Thyroid gland (tissue), 4 donors: ENCODE measurements at regions not wholly inside any gene's neighbourhood (a gene's known extent, or its start where the extent isn't known, plus 50 kb on each side); places are given as distances from the start of the nearest gene placed in this dataset.

Experiments used
- DNase-seq, 2 donors: peaks; one replicate each; pipeline ENCODE4 v3.0.0-alpha.2; 2019
- H3K27ac ChIP-seq, 3 donors: fragments of 200-600 bp; sonication (generic); 1 replicate in 2 of 3; 2 replicates in 1 of 3; pipeline ENCODE4 v1.5.1; 2016 to 2019; ENCODE audit warnings: mild to moderate bottlenecking in 1 of 3, moderate library complexity in 1 of 3
- H3K27me3 ChIP-seq: fragments of 200-600 bp; sonication (generic); one replicate; pipeline ENCODE4 v1.5.1; 2019
- H3K36me3 ChIP-seq, 2 donors: fragments of 200-600 bp; sonication (generic); one replicate each; pipeline ENCODE4 v1.5.1; 2016 to 2019
- H3K4me1 ChIP-seq, 2 donors: fragments of 200-600 bp; sonication (generic); one replicate each; pipeline ENCODE4 v1.5.1; 2017 to 2019
- H3K4me3 ChIP-seq, 3 donors: fragments of 200-600 bp; sonication (generic); replicated peaks in 1 of 3; 1 replicate in 2 of 3; 2 replicates in 1 of 3; pipeline ENCODE4 v1.5.1; 2016; ENCODE audit warnings: mild to moderate bottlenecking in 1 of 3
- H3K9me3 ChIP-seq: fragments of 200-600 bp; sonication (generic); one replicate; pipeline ENCODE4 v1.5.1; 2017
- CTCF ChIP-seq, 6 experiments: fragments of 200-600 bp in 3 of 6; fragments of 450-650 bp in 3 of 6; sonication (generic) in 3 of 6; IDR thresholded peaks; one replicate each; pipeline ENCODE4 v1.5.1; 2016 to 2019; ENCODE audit warnings: antibody characterized with exemption in 6 of 6, mild to moderate bottlenecking in 2 of 6, inconsistent platforms in 1 of 6, moderate library complexity in 1 of 6
- POLR2A ChIP-seq, 2 donors: fragments of 450-650 bp; IDR thresholded peaks; one replicate each; pipeline ENCODE4 v1.6.1; 2017; ENCODE audit warnings: antibody characterized with exemption in 2 of 2, mild to moderate bottlenecking in 2 of 2, moderate library complexity in 1 of 2
- WGBS, 2 donors: methylation state at CpG; one replicate each; pipeline ENCODE4 v1.1.5; 2017; 5-methylcytosine and 5-hydroxymethylcytosine counted together
- intact Hi-C: fragments of 100-400 bp; cut with DNase I; formaldehyde crosslinking; loops from one replicate; pipeline ENCODE4 v1.15.1; 2023

GRCh38 chr2:217204358-217204757 lies 344.5 kb upstream of the TNP1 start:
- no peaks in the 10 kb centered on the region for H3K9me3 ChIP-seq
- H3K4me1 ChIP-seq = no peaks in the 10 kb centered on the region
- intact Hi-C loops = no loop called here
- H3K27ac ChIP-seq = no peak overlapping the region
- no peaks in the 10 kb centered on the region for H3K27me3 ChIP-seq
- TF ChIP-seq CTCF (IDR thresholded peaks at IDR 0.05) (no peak), POLR2A (IDR thresholded peaks at IDR 0.05) (no peak)
- WGBS, 2 donors = 89 to 96% methylated on average over 2 of the region's 2 CpGs
- DNase-seq = no peak
- no peak overlapping the region for H3K4me3 ChIP-seq
- no peaks in the 10 kb centered on the region for H3K36me3 ChIP-seq

GRCh38 chr2:217203086-217203485 lies 343.2 kb upstream of the TNP1 start:
- no peaks in the 10 kb centered on the region for H3K27me3 ChIP-seq
- 96 to 97% methylated on average over 3 of the region's 3 CpGs for WGBS, 2 donors
- no peaks in the 10 kb centered on the region for H3K9me3 ChIP-seq
- no peak for TF ChIP-seq CTCF (IDR thresholded peaks at IDR 0.05)
- TF ChIP-seq POLR2A (IDR thresholded peaks at IDR 0.05) = no peak
- DNase-seq = no peak
- no peaks in the 10 kb centered on the region for H3K36me3 ChIP-seq
- H3K4me1 ChIP-seq = no peaks in the 10 kb centered on the region
- H3K4me3 ChIP-seq = no peak overlapping the region
- no peak overlapping the region for H3K27ac ChIP-seq
- intact Hi-C loops = no loop called here

GRCh38 chr2:217199255-217199630 lies 339.4 kb upstream of the TNP1 start:
- intact Hi-C loops = no loop called here
- Histone ChIP-seq H3K36me3 (no peaks in the 10 kb centered on the region), H3K4me3 (no peak overlapping the region), H3K9me3 (no peaks in the 10 kb centered on the region), H3K4me1 (no peaks in the 10 kb centered on the region), H3K27ac (no peak overlapping the region), H3K27me3 (no peaks in the 10 kb centered on the region)
- TF ChIP-seq POLR2A (IDR thresholded peaks at IDR 0.05) = no peak
- no peak for TF ChIP-seq CTCF (IDR thresholded peaks at IDR 0.05)
- no peak for DNase-seq
- 94% methylated on average over 2 of the region's 2 CpGs for whole genome bisulfite sequencing, 2 donors

GRCh38 chr2:217195658-217196446 lies 336.0 kb upstream of the TNP1 start:
- WGBS, 2 donors = 79 to 81% methylated on average over 7 of the region's 7 CpGs
- Histone ChIP-seq H3K9me3 (no peaks in the 10 kb centered on the region), H3K4me3 (no peak overlapping the region), H3K36me3 (no peaks in the 10 kb centered on the region), H3K27me3 (no peaks in the 10 kb centered on the region), H3K27ac (no peak overlapping the region), H3K4me1 (no peaks in the 10 kb centered on the region)
- intact Hi-C loops = no loop called here
- DNase-seq = no peak
- TF ChIP-seq CTCF (IDR thresholded peaks at IDR 0.05) (no peak), POLR2A (IDR thresholded peaks at IDR 0.05) (no peak)

- no peaks in the 10 kb centered on the region for H3K36me3 ChIP-seq
- no peaks in the 10 kb centered on the region for H3K9me3 ChIP-seq
- no peaks in the 10 kb centered on the region for H3K4me1 ChIP-seq
- DNase-seq = no peak
- H3K4me3 ChIP-seq = no peak overlapping the region
- H3K27me3 ChIP-seq = no peaks in the 10 kb centered on the region
- TF ChIP-seq POLR2A (IDR thresholded peaks at IDR 0.05) = no peak
- TF ChIP-seq CTCF (IDR thresholded peaks at IDR 0.05) = no peak
- H3K27ac ChIP-seq = no peak overlapping the region
- intact Hi-C loops = no loop called here
Measured at GRCh38 chr2:217195016-217195415, 335.2 kb upstream of the TNP1 start.
